ENCODE measurements at regions not wholly inside any gene's neighbourhood (a gene's known extent, or its start where the extent isn't known, plus 50 kb on each side); places are given as distances from the start of the nearest gene placed in this dataset.

GRCh38 chr7:1301054-1301881 lies 68.6 kb downstream of the UNCX start:
- Mint-ChIP-seq H3K4me1 (no peaks in the 10 kb centered on the region), H3K36me3 (no peaks in the 10 kb centered on the region), H3K27me3 (ENCODE audit: low read depth) (no peaks in the 10 kb centered on the region), H3K9me3 (no peaks in the 10 kb centered on the region), H3K4me3 (no peak overlapping the region), H3K27ac (no peak overlapping the region)
- CTCF ChIA-PET = interaction anchor here (1.8 to 2.5 kb wide), 2 partner anchors 68 to 131 kb away, joined by 6 read pairs; no protein-coding TSS in a partner anchor
- ATAC-seq (no peak), DNase-seq (ENCODE audit: low spot score) (no peak)
- POLR2A ChIA-PET = no interaction called here
- TF ChIP-seq NR1H2 (CRISPR knock-in tag; IDR thresholded peaks at IDR 0.05) = no peak
- no peak for TF ChIP-seq ATF2 (CRISPR knock-in tag; IDR thresholded peaks at IDR 0.05; ENCODE audit: borderline replicate concordance, low read depth)
- TF ChIP-seq, protein P1, sequence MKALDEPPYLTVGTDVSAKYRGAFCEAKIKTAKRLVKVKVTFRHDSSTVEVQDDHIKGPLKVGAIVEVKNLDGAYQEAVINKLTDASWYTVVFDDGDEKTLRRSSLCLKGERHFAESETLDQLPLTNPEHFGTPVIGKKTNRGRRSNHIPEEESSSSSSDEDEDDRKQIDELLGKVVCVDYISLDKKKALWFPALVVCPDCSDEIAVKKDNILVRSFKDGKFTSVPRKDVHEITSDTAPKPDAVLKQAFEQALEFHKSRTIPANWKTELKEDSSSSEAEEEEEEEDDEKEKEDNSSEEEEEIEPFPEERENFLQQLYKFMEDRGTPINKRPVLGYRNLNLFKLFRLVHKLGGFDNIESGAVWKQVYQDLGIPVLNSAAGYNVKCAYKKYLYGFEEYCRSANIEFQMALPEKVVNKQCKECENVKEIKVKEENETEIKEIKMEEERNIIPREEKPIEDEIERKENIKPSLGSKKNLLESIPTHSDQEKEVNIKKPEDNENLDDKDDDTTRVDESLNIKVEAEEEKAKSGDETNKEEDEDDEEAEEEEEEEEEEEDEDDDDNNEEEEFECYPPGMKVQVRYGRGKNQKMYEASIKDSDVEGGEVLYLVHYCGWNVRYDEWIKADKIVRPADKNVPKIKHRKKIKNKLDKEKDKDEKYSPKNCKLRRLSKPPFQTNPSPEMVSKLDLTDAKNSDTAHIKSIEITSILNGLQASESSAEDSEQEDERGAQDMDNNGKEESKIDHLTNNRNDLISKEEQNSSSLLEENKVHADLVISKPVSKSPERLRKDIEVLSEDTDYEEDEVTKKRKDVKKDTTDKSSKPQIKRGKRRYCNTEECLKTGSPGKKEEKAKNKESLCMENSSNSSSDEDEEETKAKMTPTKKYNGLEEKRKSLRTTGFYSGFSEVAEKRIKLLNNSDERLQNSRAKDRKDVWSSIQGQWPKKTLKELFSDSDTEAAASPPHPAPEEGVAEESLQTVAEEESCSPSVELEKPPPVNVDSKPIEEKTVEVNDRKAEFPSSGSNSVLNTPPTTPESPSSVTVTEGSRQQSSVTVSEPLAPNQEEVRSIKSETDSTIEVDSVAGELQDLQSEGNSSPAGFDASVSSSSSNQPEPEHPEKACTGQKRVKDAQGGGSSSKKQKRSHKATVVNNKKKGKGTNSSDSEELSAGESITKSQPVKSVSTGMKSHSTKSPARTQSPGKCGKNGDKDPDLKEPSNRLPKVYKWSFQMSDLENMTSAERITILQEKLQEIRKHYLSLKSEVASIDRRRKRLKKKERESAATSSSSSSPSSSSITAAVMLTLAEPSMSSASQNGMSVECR (CRISPR knock-in tag; IDR thresholded peaks at IDR 0.05; ENCODE audit: borderline replicate concordance) = no peak
- no peak for TF ChIP-seq CDX4 (CRISPR knock-in tag; IDR thresholded peaks at IDR 0.05; ENCODE audit: borderline replicate concordance)
- no peak for TF ChIP-seq SMAD3 (CRISPR knock-in tag; IDR thresholded peaks at IDR 0.05; ENCODE audit: borderline replicate concordance)
- TF ChIP-seq FOXK1 (CRISPR knock-in tag; IDR thresholded peaks at IDR 0.05) = no peak
- TF ChIP-seq, protein P2, sequence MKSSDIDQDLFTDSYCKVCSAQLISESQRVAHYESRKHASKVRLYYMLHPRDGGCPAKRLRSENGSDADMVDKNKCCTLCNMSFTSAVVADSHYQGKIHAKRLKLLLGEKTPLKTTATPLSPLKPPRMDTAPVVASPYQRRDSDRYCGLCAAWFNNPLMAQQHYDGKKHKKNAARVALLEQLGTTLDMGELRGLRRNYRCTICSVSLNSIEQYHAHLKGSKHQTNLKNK (CRISPR knock-in tag; IDR thresholded peaks at IDR 0.05) = no peak
- no peak for TF ChIP-seq MXD4 (CRISPR knock-in tag; IDR thresholded peaks at IDR 0.05; ENCODE audit: borderline replicate concordance)
- no peak for TF ChIP-seq KAT7 (CRISPR knock-in tag; IDR thresholded peaks at IDR 0.05; ENCODE audit: borderline replicate concordance)

GRCh38 chr7:1301882-1302251 lies 69.2 kb downstream of the UNCX start:
- no peak overlapping the region for H3K4me3 Mint-ChIP-seq
- peaks cover 3% of the 10 kb centered on the region; the same call in 1 of the 2 replicates for H3K9me3 Mint-ChIP-seq
- no peaks in the 10 kb centered on the region for H3K36me3 Mint-ChIP-seq
- no peaks in the 10 kb centered on the region for H3K27me3 Mint-ChIP-seq (ENCODE audit: low read depth)
- ATAC-seq (no peak), DNase-seq (ENCODE audit: low spot score) (no peak)
- ChIA-PET POLR2A (no interaction called here), CTCF (interaction anchor here (2.5 kb wide), 1 partner anchor 131 kb away, joined by 6 read pairs; no protein-coding TSS in a partner anchor)
- no peak overlapping the region for H3K27ac Mint-ChIP-seq
- no peaks in the 10 kb centered on the region for H3K4me1 Mint-ChIP-seq
- no peak for TF ChIP-seq RORB (CRISPR knock-in tag; IDR thresholded peaks at IDR 0.05)
- no peak for TF ChIP-seq CDX4 (CRISPR knock-in tag; IDR thresholded peaks at IDR 0.05; ENCODE audit: borderline replicate concordance)
- TF ChIP-seq NFYB (CRISPR knock-in tag; conservative IDR thresholded peaks at IDR 0.05; ENCODE audit: low read depth) = no peak
- no peak for TF ChIP-seq TEAD1 (CRISPR knock-in tag; IDR thresholded peaks at IDR 0.05)
- TF ChIP-seq FOXP4 (CRISPR knock-in tag; IDR thresholded peaks at IDR 0.05) = no peak
- TF ChIP-seq ZNF138 (CRISPR knock-in tag; conservative IDR thresholded peaks at IDR 0.05) = no peak
- no peak for TF ChIP-seq KAT7 (CRISPR knock-in tag; IDR thresholded peaks at IDR 0.05; ENCODE audit: borderline replicate concordance)
- TF ChIP-seq, protein P3, sequence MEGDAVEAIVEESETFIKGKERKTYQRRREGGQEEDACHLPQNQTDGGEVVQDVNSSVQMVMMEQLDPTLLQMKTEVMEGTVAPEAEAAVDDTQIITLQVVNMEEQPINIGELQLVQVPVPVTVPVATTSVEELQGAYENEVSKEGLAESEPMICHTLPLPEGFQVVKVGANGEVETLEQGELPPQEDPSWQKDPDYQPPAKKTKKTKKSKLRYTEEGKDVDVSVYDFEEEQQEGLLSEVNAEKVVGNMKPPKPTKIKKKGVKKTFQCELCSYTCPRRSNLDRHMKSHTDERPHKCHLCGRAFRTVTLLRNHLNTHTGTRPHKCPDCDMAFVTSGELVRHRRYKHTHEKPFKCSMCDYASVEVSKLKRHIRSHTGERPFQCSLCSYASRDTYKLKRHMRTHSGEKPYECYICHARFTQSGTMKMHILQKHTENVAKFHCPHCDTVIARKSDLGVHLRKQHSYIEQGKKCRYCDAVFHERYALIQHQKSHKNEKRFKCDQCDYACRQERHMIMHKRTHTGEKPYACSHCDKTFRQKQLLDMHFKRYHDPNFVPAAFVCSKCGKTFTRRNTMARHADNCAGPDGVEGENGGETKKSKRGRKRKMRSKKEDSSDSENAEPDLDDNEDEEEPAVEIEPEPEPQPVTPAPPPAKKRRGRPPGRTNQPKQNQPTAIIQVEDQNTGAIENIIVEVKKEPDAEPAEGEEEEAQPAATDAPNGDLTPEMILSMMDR (IDR thresholded peaks at IDR 0.05) = no peak
- TF ChIP-seq, protein P4, sequence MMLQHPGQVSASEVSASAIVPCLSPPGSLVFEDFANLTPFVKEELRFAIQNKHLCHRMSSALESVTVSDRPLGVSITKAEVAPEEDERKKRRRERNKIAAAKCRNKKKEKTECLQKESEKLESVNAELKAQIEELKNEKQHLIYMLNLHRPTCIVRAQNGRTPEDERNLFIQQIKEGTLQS (CRISPR knock-in tag; conservative IDR thresholded peaks at IDR 0.05) = no peak
- TF ChIP-seq, protein P5, sequence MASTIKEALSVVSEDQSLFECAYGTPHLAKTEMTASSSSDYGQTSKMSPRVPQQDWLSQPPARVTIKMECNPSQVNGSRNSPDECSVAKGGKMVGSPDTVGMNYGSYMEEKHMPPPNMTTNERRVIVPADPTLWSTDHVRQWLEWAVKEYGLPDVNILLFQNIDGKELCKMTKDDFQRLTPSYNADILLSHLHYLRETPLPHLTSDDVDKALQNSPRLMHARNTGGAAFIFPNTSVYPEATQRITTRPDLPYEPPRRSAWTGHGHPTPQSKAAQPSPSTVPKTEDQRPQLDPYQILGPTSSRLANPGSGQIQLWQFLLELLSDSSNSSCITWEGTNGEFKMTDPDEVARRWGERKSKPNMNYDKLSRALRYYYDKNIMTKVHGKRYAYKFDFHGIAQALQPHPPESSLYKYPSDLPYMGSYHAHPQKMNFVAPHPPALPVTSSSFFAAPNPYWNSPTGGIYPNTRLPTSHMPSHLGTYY (CRISPR knock-in tag; IDR thresholded peaks at IDR 0.05) = no peak
- TF ChIP-seq FOXP1 (CRISPR knock-in tag; IDR thresholded peaks at IDR 0.05; ENCODE audit: borderline replicate concordance) = no peak
- no peak for TF ChIP-seq ZNF232 (CRISPR knock-in tag; IDR thresholded peaks at IDR 0.05)
- TF ChIP-seq PRRX2 (CRISPR knock-in tag; IDR thresholded peaks at IDR 0.05) = no peak

All from WTC11 (cell line).